ENCODE measurements at regions not wholly inside any gene's neighbourhood (a gene's known extent, or its start where the extent isn't known, plus 50 kb on each side); places are given as distances from the start of the nearest gene placed in this dataset.

DNA sequence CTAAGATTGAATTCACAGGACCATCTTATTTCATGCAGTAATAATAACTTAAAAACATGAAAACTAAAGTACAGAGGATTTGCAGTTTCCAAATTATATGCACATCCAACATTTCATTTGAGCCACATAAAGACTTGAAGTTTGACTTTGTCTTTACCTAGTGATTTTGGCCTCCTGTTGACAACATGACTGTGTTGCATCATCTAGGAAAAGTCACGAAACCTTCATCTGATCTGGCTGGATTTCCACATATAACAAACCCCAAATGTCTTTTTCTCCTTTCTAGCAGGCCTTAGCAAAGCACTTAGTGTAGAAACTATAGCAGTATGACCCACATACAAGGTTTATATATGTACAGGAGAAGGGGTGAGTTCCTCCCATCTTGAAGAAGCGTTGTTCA, 406.5 kb upstream of the CDH5 start:
- H3K23me2 ChIP-seq (ENCODE audit: low read depth, low read length) = no peaks in the 10 kb centered on the region
- no peak overlapping the region for H3K4me2 ChIP-seq (ENCODE audit: insufficient read depth in 1 of 2, low read depth in 2 of 2, low read length in 2 of 2)
- no peak overlapping the region for H4K8ac ChIP-seq (ENCODE audit: extremely low read depth, insufficient read depth, low read length)
- H2BK15ac ChIP-seq (ENCODE audit: low read length) = no peak overlapping the region
- no peak for DNase-seq (ENCODE audit: low read depth in 1 of 2, low spot score in 2 of 2)
- H3K14ac ChIP-seq (ENCODE audit: insufficient read length) = no peak overlapping the region
- POLR2A ChIA-PET (ENCODE audit: partially characterized antibody) = no interaction called here
- H3K27ac ChIP-seq (ENCODE audit: low read depth, low read length) = no peak overlapping the region
- no peaks in the 10 kb centered on the region for H4K20me1 ChIP-seq (replicated peaks in 1 of 2; ENCODE audit: control insufficient read depth in 1 of 2, insufficient read depth in 2 of 2, low read length in 2 of 2)
- H2AK5ac ChIP-seq (ENCODE audit: low read depth, low read length) = no peak overlapping the region
- no peaks in the 10 kb centered on the region for H3K9me3 ChIP-seq (ENCODE audit: insufficient read depth in 2 of 2, low read depth in 1 of 2, low read length in 1 of 2)
- 94% methylated on average over 2 of the region's 2 CpGs; no CpG with 5 or more reads in 1 of the 2 experiments for WGBS, 2 experiments (ENCODE audit: extremely low coverage in 1 of 2, insufficient coverage in 1 of 2, insufficient read length in 1 of 2, insufficient replicate concordance in 2 of 2, low coverage in 1 of 2, low lambda C conversion rate in 2 of 2, missing lambda C conversion rate in 1 of 2)
- H3K9ac ChIP-seq (replicated peaks in 1 of 4; ENCODE audit: extremely low read depth in 1 of 4, low read depth in 3 of 4, low read length in 3 of 4) = no peak overlapping the region
- CTCF ChIA-PET (ENCODE audit: partially characterized antibody) = interaction anchor here (1.8 kb wide), 1 partner anchor 255 kb away, joined by 6 read pairs; no protein-coding TSS in a partner anchor
- no peaks in the 10 kb centered on the region for H3K79me2 ChIP-seq (ENCODE audit: control insufficient read depth in 1 of 2, insufficient read depth in 2 of 2, low read length in 2 of 2)
- H2BK5ac ChIP-seq (ENCODE audit: low read depth, low read length) = no peak overlapping the region
- no peak overlapping the region for H2BK20ac ChIP-seq (ENCODE audit: low read length)
- no peak overlapping the region for H3K4ac ChIP-seq (replicated peaks; ENCODE audit: insufficient read length, low read depth, low read length)
- H4K91ac ChIP-seq (replicated peaks; ENCODE audit: insufficient read length, low read length) = no peak overlapping the region
- no peak overlapping the region; the same call in 1 of the 2 replicates for H3K18ac ChIP-seq (ENCODE audit: extremely low read depth, low read length)
- H3K36me3 ChIP-seq (ENCODE audit: control insufficient read depth in 2 of 4, insufficient read depth in 4 of 4, low read length in 3 of 4) = no peaks in the 10 kb centered on the region
- H3K79me1 ChIP-seq (ENCODE audit: low read depth, low read length) = no peaks in the 10 kb centered on the region
- no peak overlapping the region for H3K23ac ChIP-seq (ENCODE audit: insufficient read length)
- no peak for FAIRE-seq
- H3K4me1 ChIP-seq (replicated peaks in 1 of 4; ENCODE audit: control insufficient read depth in 3 of 4, insufficient read depth in 4 of 4, low read length in 3 of 4) = no peaks in the 10 kb centered on the region
- no peaks in the 10 kb centered on the region for H3K27me3 ChIP-seq (replicated peaks in 1 of 4; ENCODE audit: control insufficient read depth in 3 of 4, extremely low read depth in 1 of 4, insufficient read depth in 3 of 4, low read length in 3 of 4)
- no peak overlapping the region for H4K5ac ChIP-seq (ENCODE audit: insufficient read length, low read depth, low read length)
- no peak overlapping the region for H3K4me3 ChIP-seq (ENCODE audit: extremely low read depth in 1 of 4, insufficient read depth in 2 of 4, low read depth in 3 of 4, low read length in 4 of 4)
- no peak overlapping the region for H2BK120ac ChIP-seq (replicated peaks; ENCODE audit: low read depth, low read length)
- H2AFZ ChIP-seq (ENCODE audit: low read length) = peak overlapping the region; percentile 70; the same call in 1 of the 2 replicates
- H2BK12ac ChIP-seq (ENCODE audit: low read depth, low read length) = no peak overlapping the region
- H3K56ac ChIP-seq (replicated peaks; ENCODE audit: insufficient read length, low read depth, low read length) = no peak overlapping the region
- TF ChIP-seq, protein P1, sequence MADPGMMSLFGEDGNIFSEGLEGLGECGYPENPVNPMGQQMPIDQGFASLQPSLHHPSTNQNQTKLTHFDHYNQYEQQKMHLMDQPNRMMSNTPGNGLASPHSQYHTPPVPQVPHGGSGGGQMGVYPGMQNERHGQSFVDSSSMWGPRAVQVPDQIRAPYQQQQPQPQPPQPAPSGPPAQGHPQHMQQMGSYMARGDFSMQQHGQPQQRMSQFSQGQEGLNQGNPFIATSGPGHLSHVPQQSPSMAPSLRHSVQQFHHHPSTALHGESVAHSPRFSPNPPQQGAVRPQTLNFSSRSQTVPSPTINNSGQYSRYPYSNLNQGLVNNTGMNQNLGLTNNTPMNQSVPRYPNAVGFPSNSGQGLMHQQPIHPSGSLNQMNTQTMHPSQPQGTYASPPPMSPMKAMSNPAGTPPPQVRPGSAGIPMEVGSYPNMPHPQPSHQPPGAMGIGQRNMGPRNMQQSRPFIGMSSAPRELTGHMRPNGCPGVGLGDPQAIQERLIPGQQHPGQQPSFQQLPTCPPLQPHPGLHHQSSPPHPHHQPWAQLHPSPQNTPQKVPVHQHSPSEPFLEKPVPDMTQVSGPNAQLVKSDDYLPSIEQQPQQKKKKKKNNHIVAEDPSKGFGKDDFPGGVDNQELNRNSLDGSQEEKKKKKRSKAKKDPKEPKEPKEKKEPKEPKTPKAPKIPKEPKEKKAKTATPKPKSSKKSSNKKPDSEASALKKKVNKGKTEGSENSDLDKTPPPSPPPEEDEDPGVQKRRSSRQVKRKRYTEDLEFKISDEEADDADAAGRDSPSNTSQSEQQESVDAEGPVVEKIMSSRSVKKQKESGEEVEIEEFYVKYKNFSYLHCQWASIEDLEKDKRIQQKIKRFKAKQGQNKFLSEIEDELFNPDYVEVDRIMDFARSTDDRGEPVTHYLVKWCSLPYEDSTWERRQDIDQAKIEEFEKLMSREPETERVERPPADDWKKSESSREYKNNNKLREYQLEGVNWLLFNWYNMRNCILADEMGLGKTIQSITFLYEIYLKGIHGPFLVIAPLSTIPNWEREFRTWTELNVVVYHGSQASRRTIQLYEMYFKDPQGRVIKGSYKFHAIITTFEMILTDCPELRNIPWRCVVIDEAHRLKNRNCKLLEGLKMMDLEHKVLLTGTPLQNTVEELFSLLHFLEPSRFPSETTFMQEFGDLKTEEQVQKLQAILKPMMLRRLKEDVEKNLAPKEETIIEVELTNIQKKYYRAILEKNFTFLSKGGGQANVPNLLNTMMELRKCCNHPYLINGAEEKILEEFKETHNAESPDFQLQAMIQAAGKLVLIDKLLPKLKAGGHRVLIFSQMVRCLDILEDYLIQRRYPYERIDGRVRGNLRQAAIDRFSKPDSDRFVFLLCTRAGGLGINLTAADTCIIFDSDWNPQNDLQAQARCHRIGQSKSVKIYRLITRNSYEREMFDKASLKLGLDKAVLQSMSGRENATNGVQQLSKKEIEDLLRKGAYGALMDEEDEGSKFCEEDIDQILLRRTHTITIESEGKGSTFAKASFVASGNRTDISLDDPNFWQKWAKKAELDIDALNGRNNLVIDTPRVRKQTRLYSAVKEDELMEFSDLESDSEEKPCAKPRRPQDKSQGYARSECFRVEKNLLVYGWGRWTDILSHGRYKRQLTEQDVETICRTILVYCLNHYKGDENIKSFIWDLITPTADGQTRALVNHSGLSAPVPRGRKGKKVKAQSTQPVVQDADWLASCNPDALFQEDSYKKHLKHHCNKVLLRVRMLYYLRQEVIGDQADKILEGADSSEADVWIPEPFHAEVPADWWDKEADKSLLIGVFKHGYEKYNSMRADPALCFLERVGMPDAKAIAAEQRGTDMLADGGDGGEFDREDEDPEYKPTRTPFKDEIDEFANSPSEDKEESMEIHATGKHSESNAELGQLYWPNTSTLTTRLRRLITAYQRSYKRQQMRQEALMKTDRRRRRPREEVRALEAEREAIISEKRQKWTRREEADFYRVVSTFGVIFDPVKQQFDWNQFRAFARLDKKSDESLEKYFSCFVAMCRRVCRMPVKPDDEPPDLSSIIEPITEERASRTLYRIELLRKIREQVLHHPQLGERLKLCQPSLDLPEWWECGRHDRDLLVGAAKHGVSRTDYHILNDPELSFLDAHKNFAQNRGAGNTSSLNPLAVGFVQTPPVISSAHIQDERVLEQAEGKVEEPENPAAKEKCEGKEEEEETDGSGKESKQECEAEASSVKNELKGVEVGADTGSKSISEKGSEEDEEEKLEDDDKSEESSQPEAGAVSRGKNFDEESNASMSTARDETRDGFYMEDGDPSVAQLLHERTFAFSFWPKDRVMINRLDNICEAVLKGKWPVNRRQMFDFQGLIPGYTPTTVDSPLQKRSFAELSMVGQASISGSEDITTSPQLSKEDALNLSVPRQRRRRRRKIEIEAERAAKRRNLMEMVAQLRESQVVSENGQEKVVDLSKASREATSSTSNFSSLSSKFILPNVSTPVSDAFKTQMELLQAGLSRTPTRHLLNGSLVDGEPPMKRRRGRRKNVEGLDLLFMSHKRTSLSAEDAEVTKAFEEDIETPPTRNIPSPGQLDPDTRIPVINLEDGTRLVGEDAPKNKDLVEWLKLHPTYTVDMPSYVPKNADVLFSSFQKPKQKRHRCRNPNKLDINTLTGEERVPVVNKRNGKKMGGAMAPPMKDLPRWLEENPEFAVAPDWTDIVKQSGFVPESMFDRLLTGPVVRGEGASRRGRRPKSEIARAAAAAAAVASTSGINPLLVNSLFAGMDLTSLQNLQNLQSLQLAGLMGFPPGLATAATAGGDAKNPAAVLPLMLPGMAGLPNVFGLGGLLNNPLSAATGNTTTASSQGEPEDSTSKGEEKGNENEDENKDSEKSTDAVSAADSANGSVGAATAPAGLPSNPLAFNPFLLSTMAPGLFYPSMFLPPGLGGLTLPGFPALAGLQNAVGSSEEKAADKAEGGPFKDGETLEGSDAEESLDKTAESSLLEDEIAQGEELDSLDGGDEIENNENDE (IDR thresholded peaks at IDR 0.05; ENCODE audit: insufficient replicate concordance, low read length) = no peak

Measured in H1 (cell line).